HG03575 (cell line): ENCODE measurements at regions not wholly inside any gene's neighbourhood (a gene's known extent, or its start where the extent isn't known, plus 50 kb on each side); places are given as distances from the start of the nearest gene placed in this dataset.

ENCODE experiments used
- ATAC-seq: cut with Tn5 transposase; IDR thresholded peaks from one replicate; pipeline ENCODE4 v1.9.1; 2021; ENCODE audit not compliant: unreplicated experiment, insufficient number of reproducible peaks, low FRiP score; ENCODE audit errors: extremely low read depth

DNA sequence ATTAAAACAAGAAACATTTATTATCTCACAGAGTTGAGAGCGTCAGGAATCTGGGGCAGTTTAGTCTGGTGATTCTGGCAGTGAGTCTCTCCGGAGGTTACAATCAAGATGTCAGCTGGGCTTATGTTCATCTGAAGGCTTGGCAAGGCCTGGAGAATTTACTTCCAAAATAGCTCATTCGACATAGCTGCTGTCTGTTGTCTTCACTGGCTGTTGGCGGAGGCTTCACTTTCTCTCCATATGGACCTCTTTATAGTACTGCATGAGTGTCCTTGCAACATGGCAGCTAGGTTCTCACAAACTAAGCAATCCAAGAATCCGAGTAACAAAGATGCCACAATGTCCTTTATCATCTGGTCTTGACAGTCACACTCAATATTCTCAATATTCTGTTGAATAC, 70.2 kb upstream of the ADGRL3 start:
- no peak for ATAC-seq

- ATAC-seq, result no peak
These were observed 56.7 kb upstream of the ADGRL3 start for GRCh38 chr4:61143461-61143860.

- ATAC-seq, result no peak
These were observed 50.8 kb upstream of the ADGRL3 start for GRCh38 chr4:61149278-61149677.
